ENCODE measurements at regions not wholly inside any gene's neighbourhood (a gene's known extent, or its start where the extent isn't known, plus 50 kb on each side); places are given as distances from the start of the nearest gene placed in this dataset.

- no peak for TF ChIP-seq CTCF (IDR thresholded peaks at IDR 0.05; ENCODE audit: low read depth, low read length, missing control alignments)
- no peak overlapping the region for H3K4me3 ChIP-seq (replicated peaks; ENCODE audit: low read depth, low read length)
- DNase-seq (ENCODE audit: extremely low read depth, low read depth) = no peak
Measured at GRCh38 chr1:38559446-38560165, 300.0 kb downstream of the RRAGC start.

- no peak overlapping the region for H3K4me3 ChIP-seq (replicated peaks; ENCODE audit: low read depth, low read length)
- TF ChIP-seq CTCF (IDR thresholded peaks at IDR 0.05; ENCODE audit: low read depth, low read length, missing control alignments) = no peak
- DNase-seq (ENCODE audit: extremely low read depth, low read depth) = no peak
Measured at GRCh38 chr1:38558500-38559445, 300.8 kb downstream of the RRAGC start.

GRCh38 chr1:38558055-38558454 lies 301.5 kb downstream of the RRAGC start:
- no peak overlapping the region for H3K4me3 ChIP-seq (replicated peaks; ENCODE audit: low read depth, low read length)

GRCh38 chr1:38555594-38555993 lies 304.0 kb downstream of the RRAGC start:
- no peak overlapping the region for H3K4me3 ChIP-seq (replicated peaks; ENCODE audit: low read depth, low read length)
- DNase-seq (ENCODE audit: extremely low read depth, low read depth) = no peak
- no peak for TF ChIP-seq CTCF (IDR thresholded peaks at IDR 0.05; ENCODE audit: low read depth, low read length, missing control alignments)

More at GRCh38 chr1:38558055-38558454, 301.5 kb downstream of the RRAGC start:
- no peak for TF ChIP-seq CTCF (IDR thresholded peaks at IDR 0.05; ENCODE audit: low read depth, low read length, missing control alignments)
- no peak for DNase-seq (ENCODE audit: extremely low read depth, low read depth)

DNA sequence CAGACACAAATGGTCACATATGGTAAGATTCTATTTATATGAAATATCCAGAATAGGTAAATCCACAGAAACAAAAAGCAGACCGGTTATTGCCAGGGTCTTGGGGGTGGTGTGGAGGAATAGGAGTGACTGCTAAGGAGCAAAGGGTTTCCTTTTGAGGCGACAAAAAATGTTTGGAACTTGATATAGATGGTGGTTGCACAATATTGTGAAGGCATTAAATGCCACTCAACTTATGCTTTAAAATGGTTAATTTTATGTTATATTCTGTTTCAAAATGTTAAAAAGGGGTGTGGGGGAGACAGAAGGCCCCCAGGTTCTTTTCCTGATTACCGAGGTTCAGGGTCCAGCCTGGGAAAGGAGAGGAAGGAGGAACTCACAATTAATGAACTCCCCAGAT lies 304.4 kb downstream of the RRAGC start:
- DNase-seq (ENCODE audit: extremely low read depth, low read depth) = no peak
- H3K4me3 ChIP-seq (replicated peaks; ENCODE audit: low read depth, low read length) = no peak overlapping the region
- TF ChIP-seq CTCF (IDR thresholded peaks at IDR 0.05; ENCODE audit: low read depth, low read length, missing control alignments) = no peak

- no peak overlapping the region for H3K4me3 ChIP-seq (replicated peaks; ENCODE audit: low read depth, low read length)
- DNase-seq (ENCODE audit: extremely low read depth, low read depth) = no peak
- no peak for TF ChIP-seq CTCF (IDR thresholded peaks at IDR 0.05; ENCODE audit: low read depth, low read length, missing control alignments)
Measured at GRCh38 chr1:38551318-38552307, 308.0 kb downstream of the RRAGC start.
